HG02885 (cell line): ENCODE measurements at regions not wholly inside any gene's neighbourhood (a gene's known extent, or its start where the extent isn't known, plus 50 kb on each side); places are given as distances from the start of the nearest gene placed in this dataset.
"Not testable (repeated sequence)": the region's sequence is repeated elsewhere in the genome, so short reads cannot be mapped to it uniquely, and the experiment has no call there.

Experiments used
- ATAC-seq: cut with Tn5 transposase; IDR thresholded peaks from one replicate; pipeline ENCODE4 v1.9.1; 2021; ENCODE audit warnings: mild to moderate bottlenecking; ENCODE audit not compliant: unreplicated experiment, poor library complexity

DNA sequence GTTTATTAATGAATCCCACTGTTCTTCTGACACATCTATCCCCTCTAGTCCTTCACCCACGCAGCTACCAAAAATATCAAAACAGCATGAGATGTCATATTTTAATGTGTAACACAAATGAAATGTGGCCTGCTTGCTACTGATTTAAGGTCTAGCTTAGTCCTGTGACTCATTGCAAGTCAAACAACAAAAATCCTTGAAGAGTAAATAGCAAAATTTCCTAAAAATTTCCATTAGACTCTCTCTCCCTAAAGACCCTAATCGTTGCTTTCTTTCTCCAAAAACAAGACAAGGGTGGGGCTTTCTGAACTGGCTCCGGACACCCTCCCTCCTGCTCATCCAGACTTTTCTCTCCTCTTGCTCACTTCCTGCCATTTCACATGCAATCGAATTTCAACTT is 99.9 kb upstream of the IPO5 start:
- no peak for ATAC-seq

DNA sequence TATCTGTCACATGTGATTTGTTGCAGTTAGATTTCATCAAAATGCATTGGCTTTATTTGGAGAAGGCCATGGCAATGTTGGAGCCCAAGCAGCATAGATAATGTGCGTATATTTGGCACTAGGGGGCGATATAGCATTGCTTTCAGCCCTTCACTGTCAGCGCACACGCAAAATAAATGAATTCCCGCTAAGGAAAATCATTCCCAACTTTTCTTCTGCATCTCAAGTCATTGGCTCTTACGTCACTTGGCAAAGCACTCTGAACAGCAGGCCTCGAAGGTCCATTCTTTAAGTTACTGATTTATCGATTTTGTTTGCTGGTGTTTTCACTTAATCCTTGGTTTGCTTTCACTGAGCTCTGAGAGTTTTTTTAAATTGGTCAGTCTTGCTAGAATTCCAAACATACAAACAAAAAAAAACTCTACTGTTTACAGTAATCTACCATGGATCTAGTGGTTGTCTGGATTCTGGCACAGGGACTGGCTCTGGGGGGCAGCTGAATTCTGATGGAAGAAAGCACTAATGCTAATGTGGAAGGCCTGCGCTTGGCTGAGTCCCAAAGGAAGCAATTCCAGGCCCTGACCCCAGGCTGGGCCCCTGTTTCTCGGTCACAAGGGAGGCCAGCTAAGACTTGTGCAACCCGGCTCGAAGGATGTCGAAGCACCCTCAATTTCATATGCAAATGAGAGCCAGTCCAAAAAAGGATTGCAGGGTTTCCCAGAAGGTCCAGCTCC is 97.7 kb upstream of the IPO5 start:
- peak; percentile 62 for ATAC-seq

DNA sequence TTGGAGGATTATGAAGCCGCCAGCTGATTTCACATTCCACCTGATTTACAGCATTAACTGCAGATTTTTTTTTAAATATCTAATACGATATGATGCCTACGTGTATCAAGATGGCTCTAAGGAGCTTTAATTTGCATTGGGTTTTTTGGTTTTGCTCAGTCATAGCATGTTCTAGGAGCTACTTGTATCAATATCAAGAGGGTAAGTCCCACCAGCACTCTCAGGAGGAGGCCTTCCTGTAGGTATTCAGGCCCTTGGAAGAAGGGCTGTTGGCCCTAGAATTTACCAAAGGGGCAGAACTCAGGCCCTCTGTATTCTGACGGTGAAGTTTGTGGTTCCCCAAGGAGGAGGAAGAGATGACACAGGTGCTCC is 97.2 kb upstream of the IPO5 start:
- ATAC-seq = peak; percentile 41

DNA sequence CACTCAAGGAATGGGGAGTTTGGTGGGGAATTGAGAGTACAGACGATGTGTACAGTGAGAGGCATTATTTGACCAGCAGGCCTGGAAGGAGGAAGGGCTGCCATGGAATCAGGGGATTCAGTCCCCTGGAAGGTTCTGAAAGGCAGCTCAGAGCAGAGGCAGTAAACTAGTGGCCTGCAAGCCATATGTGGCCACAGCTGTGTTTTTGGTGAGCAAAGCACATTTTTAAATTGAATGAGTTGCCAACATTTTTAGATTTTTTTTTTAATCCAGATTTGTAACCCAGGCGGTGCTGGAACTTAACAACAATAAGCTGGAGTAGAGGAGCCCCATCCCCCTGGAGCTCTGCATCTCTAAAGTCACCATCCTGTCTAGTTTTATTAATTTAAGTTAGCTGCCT is 95.3 kb upstream of the IPO5 start:
- ATAC-seq = no peak

DNA sequence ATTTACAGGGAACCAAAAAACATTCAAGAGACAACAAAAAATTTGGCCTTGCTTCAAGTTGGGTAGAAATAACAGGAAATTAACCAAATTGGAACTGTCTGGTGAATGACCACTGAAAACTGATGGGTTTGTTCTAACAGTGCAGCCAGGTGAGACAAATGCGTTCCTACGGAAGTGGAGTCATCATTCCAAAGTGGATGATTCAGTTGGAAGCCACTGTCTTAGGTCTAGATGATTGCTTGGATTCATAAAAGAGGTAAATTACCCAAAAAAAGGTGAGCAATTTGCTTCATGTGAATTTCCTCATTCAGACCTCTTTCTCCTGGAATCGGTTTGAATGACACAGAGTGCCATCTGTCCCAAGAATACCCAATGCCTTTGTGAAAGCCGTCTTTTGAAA is 87.1 kb upstream of the IPO5 start:
- ATAC-seq = no peak

DNA sequence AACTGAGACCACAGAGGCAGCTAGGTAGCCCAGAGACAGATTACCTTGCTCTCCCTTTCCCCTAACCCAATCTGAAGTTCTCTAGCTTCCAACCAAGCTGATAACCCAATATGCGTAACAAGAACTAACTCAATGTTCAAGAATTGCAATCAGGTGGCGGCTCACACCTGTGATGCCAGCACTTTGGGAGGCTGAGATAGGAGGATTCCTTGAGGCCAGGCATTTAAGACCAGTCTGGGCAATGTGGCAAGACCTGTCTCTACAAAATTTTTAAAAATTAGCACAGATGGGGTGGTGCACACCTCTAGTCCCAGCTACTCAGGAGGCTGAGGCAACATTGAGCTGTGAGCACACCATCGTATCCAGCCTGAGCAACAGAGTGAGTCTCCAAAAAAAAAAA is 86.7 kb upstream of the IPO5 start:
- ATAC-seq = no peak

DNA sequence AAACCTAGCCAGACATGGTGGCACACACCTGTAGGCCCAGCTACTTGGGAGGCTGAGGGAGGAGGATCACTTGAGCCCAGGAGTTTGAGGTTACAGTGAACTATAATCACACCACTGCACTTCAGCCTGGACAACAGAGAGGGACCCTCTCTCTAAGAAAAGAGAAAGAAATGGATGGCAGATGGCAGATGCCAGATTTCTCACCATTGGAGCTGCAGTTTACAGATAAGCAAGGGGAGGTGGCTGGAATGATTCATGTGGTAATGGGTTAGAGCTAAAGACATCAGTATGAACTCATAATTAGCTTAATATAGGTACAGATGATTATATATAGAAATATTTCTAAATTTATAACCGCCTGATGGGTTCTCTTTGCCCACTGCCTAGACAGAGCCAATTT is 80.1 kb upstream of the IPO5 start:
- no peak for ATAC-seq

DNA sequence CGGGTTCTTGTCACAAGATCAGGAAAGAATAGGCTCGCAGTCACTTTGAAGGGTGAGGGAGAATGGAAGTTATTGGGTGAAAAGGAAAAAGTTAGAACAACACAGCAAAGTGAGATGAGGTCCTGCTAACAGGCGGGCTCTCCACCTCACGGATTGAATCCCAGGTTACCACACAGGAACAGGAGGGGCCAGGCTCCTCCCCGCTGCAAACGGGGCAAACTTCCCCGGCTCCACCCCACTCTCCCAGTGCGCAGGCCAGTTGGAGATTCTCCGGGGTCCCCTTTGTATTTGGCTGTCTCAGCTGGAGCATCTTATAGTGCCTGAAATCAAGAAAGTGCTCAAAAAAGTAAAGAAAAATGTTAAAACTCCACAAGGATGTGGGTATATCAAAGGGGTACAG is 78.3 kb upstream of the IPO5 start:
- ATAC-seq = no peak

DNA sequence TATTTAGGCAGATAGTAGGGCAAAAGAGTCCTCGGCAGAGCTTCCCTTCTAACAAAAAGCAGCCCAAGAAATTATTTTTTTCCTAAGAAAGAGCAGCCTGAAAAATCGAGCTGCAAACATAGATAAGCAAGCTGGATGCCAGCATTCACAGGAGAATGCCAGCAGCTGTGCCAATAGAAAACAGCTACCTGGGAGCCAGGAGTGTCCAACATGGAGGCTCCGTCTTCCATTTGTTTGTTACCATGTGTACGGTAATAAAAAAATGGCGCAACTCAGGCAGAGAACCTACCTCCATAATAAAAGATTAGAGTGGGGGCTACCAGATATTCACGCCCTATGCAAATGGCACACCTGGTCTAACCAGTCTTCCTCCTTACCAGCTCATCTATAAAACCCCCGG is 77.6 kb upstream of the IPO5 start:
- no peak for ATAC-seq

DNA sequence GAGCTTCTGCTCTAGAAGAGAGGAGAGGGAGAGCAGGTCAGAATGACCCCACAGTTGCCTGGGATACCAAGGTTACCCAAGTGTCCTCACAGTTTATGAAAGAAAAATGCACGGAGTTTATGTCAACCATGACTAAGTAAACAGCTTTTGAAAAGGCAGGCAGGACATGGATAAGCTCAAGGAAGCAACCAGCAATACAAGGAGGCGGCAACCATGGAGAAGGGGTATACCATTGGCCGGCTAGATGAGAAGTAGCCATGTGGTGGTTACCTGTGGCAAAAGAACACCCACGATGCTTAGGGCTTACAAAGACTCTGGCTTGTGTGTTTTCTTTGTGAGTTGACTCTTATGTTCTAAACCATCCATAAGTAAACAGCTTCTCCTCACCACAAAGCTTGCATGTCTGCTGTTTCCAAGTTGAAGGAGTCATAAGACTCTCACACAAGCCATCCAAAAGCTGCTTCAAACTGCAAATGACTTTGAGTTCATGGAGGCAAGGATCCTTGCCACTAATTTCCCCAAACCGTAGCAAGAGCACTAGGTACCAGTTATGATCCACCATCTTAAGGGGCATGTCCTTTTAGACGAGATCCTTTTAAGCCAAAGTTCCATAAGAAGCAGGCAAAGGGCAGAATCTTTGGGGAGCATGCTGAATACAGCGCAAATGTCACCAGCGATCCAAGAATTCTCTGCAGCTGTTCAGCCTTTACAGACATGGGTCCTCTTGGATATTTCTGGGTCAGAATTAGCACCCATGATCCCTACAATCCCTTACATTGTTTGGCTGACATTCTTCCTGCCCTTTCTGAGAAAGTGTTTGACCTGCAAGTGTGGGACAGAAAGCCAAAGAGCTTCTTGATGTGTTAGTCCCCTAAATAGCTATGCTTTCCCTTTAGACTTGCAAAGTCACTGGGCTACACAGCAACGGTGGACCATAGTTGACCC is 74.8 kb upstream of the IPO5 start:
- no peak for ATAC-seq

DNA sequence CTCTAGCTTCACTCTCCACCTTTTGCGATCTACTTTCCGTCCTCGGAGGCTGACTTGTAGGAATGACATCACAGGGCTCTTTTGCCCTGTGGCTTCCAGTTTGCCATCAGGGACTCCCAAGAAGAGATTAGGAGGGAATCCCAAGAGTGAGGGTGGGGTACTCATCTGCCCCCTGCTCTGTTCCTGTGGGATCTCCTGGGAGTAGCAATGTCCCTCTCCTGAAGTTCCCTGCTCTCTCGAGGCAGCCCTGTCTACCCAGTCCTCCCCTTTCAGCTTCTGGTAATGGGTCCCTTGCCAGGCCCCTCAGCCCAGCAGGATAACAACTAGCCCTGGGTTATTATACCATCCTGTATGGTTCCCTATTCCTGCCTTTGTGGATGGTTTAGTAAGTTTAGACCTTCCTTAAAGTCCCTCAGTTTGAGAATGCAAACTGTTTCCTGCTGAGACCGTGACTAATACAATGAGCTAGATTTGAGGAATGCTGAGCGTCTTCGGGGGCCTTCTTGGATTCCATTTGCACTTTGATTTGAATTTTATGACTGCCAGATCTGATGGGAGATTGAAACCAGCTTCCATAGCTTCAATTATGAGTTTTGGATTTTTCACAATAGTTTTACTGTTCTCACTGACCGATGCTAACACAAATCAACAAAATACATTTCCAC is 73.7 kb upstream of the IPO5 start:
- ATAC-seq = no peak

DNA sequence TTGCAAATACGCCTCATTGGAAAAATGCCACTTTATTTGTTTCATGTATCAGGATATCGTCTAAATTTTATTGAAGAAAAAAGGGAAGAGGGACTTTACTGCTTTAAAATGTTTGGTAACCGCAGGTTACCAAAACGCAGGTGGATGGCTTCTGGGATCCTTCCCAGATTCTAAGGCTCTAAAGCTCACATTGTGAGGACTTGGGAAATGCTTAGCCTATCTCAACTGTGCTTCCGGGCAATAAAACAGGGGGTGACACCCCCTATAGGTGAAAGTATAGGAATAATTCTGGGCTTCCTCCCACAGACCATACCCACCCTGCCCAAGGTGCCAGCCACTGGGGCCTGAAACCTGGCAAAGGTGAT is 73.2 kb upstream of the IPO5 start:
- no peak for ATAC-seq

DNA sequence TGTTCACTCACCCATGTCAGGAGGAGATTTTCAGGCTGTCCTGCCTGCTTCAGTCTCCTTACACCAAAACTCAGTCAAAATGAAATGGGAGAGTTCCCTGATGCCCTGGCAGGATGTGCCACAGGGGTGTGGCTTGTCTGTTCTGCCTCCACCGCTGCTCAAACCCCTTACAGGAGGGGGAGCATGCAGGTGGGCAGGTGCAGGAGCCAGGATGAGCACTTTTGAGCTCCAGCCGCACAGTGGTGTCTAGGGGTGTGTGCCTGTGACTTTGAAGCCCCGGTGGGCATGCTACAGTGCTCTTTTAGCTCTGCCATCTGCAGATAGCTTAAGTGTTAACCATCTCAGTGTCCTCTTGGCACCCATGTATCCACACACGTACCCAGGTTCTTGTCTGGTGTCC is 71.9 kb upstream of the IPO5 start:
- ATAC-seq = no peak

DNA sequence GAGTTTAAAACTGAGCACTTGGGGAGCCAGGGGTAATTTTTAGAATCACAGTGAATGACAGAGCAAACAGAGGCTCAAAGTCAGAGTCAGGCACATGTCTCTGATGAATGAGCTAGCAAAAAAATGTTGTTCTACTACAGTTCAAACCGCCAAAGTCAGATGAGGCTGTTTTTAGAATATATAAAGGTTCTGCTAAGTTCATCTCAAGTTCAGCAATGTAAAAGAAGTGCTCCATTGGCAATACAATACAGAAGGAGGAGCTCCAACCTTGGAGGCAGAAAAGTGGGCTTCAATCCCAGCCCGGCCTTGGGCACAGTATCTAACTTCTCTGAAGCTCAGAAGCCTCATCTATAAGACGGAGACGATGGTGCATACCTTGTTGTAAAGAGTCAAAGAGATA is 70.1 kb upstream of the IPO5 start:
- no peak for ATAC-seq

DNA sequence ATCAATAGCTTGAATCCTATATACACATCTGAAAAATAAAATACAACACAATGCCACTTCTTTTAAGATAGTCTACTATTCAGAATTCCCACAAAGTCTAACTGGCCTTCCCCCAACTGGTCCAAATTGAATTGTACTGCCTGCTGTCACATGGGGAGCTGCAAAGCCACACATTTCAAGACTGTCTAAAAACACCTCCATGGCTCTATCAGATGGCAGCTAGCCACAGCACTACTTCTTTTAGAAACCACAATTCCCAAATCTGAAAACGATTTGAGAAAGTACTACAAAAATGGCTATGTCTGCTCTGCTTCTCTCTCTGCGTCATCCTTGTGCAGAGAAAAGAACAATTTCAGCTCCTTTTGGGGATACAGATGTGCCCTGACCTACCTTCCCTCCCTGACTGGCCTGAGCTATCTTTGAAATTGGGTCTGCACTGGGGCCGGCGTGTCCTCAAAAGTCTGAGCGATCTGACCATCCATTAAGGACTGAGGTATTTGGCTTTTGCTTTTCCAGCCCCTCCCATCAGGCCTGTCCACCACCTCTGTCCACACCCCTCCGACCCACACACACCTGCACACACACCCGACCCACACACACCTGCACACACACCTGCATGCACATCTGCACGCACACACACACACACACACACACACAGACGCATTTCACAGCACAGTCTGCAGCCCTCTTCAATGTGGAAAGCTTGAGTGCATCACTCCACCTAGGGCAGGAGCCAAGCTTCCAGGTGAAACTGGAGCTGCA is 68.6 kb upstream of the IPO5 start:
- no peak for ATAC-seq

DNA sequence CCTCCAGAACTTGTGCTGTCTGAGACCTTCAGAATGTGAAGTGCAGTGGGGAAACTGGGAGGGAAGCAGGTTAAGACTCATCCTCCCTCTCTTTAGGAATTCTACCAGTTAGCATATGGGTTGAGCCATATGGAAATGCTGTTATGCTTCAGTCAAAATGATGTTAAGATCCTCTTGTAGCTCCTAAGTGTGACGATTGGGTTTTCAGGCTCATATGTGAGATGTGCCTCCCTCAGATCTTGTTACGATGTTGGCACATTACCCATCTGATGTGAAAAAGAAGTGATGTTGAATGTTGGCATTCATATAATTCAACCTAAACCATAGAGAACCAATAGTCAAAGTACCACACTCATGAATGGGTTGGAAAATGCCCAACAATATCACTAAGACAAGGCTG is 67.8 kb upstream of the IPO5 start:
- no peak for ATAC-seq

DNA sequence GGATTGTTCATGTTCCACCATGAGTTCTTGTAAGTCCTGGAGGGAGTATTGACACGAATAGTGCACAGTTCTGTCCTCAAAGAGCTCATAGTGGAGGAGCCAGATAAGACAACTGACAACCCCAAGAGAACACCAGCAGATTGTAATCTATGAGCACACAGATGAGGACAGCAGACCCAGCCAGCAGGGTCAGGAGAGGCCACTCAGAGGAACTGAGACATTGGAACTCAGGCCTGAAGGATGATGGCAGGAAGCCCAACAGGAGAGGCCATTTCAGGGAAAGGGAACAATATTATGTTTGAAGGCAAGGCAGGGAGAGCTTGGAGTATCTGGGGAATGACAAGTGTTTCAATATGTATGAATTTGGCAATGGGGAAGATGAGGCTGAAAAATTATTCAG is 63.7 kb upstream of the IPO5 start:
- no peak for ATAC-seq

DNA sequence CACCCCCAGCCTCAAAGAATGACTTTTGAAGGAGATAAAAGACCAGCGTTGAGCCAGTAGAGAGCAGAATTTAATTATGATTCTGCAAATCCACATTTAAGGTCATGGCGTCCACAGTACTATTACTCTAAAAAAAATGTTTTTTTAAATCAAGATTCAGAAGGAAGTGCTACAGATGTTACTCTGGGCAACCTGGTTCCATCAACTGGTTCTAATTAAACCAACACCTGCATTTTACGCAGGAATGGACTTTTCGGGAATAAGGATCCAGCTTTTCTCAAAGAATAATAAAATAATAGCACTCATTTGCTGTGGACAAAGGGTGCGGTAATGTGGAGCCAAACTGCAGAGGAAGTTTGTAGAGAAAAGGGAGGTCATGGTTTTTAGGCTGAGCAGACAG is 62.9 kb upstream of the IPO5 start:
- ATAC-seq = no peak

DNA sequence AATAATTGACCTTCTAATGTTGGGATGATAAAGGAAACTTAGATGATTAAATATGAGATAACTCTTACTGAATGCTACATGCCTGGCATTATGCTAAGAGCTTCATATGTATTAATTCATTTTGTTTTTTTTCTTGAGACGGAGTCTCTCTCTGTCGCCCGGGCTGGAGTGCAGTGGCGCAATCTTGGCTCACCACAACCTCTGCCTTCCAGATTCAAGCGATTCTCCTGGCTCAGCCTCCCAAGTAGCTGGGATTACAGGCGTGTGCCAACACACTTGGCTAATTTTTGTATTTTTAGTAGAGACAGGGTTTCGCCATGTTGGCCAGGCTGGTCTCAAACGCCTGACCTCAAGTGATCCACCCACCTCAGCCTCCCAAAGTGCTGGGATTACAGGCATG is 61.5 kb upstream of the IPO5 start:
- not testable (repeated sequence) for ATAC-seq

DNA sequence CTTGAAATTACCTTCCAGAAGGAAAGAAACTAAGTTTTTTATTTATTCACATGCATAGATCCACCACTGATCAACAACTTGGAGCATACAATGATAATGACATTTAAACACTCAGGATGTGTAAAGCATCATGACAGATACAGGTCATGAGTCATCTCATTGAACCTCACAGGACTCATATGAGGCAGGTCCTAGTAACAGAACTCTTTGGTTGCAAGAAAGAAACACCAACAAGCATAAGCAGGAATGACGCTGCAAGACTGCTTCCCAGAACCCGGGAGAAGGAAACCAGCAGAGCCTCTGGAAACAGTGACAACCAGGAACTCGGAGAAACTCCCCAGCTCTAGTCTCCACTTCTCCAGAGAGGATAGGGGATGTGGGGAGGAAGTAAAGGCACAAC is 60.8 kb upstream of the IPO5 start:
- ATAC-seq = no peak

DNA sequence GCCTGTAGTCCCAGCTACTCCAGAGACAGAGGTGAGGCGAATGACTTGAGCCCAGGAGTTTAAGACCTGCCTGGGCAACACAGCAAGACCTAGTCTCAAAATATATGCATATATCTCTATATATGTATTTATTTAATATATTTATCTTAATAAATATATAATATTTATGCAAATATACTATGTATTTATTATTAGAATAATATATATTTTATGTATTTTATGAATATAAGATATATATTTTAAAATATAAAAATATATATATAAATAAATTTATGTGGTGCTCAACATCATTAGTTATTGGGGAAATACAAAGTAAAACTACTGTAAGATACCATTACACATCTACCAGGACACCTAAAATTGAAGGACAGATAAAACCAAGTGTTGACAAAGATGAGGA is 58.1 kb upstream of the IPO5 start:
- no peak for ATAC-seq
